ENCODE measurements at regions not wholly inside any gene's neighbourhood (a gene's known extent, or its start where the extent isn't known, plus 50 kb on each side); places are given as distances from the start of the nearest gene placed in this dataset.

GRCh38 chrX:58051346-58051745, 141.1 kb upstream of the ZXDA start:
- DNase-seq: no peak

GRCh38 chrX:58044130-58044529, 133.9 kb upstream of the ZXDA start:
- no peak for DNase-seq

- peak; percentile 44 for DNase-seq
Observed at GRCh38 chrX:58025979-58026378, 115.7 kb upstream of the ZXDA start.

GRCh38 chrX:57985951-57986350, 75.7 kb upstream of the ZXDA start:
- no peak for DNase-seq

- DNase-seq: no peak
Observed at GRCh38 chrX:57984620-57985019, 74.4 kb upstream of the ZXDA start.

GRCh38 chrX:57977992-57978391, 67.7 kb upstream of the ZXDA start:
- DNase-seq: no peak

GRCh38 chrX:57964975-57965374, 54.7 kb upstream of the ZXDA start:
- DNase-seq: no peak

Measured in NCI-H1092 treated with DMSO at 0.1 percent for 48 hours (cell line).